Astrocyte of the cerebellum (primary cell): ENCODE measurements at regions not wholly inside any gene's neighbourhood (a gene's known extent, or its start where the extent isn't known, plus 50 kb on each side); places are given as distances from the start of the nearest gene placed in this dataset.

ENCODE experiments used
- DNase-seq: peaks from one replicate; pipeline ENCODE4 v3.0.0-alpha.2; 2011; ENCODE audit warnings: low read depth
- H3K4me3 ChIP-seq: 2 replicates; pipeline ENCODE4 v1.5.1; 2011; ENCODE audit warnings: mild to moderate bottlenecking, low read depth, low read length, moderate library complexity
- CTCF ChIP-seq: IDR thresholded peaks from 2 replicates; pipeline ENCODE4 v1.5.1; 2012; ENCODE audit warnings: low read length, low read depth, moderate library complexity, mild to moderate bottlenecking; ENCODE audit errors: missing control alignments
- in situ Hi-C: cut with HindIII; loops from 2 replicates; pipeline ENCODE4 v1.10.0; 2017; ENCODE audit warnings: low sequenced_read_pairs

GRCh38 chr20:6940048-6940447, 172.6 kb downstream of the BMP2 start:
- in situ Hi-C loops, result no loop called here
- peak; percentile 35 for TF ChIP-seq CTCF
- DNase-seq, result no peak
- no peak overlapping the region for H3K4me3 ChIP-seq

DNA sequence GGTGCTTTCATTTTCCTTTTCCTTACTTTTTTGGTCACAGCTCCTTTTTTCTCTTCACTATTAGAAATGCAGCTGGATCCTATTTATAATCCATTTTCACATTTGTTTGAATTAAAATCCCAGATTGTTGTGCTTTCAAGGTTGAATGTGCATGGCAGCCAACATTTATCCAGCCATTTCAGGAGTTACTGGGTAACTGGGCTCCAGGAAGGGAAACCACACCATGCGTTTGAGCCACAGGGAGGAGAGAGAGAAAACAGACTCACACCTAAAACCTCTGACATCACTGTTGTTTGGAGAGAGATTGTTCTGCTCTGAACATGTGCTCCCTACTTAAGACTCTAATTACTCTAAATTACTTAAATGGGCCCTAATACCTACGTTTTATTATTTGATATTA, 173.4 kb downstream of the BMP2 start:
- no peak for DNase-seq
- in situ Hi-C loops, result no loop called here
- TF ChIP-seq CTCF, result no peak
- no peak overlapping the region for H3K4me3 ChIP-seq

GRCh38 chr20:6941571-6941970, 174.1 kb downstream of the BMP2 start:
- no peak for TF ChIP-seq CTCF
- H3K4me3 ChIP-seq, result no peak overlapping the region
- in situ Hi-C loops, result no loop called here
- DNase-seq, result no peak

DNA sequence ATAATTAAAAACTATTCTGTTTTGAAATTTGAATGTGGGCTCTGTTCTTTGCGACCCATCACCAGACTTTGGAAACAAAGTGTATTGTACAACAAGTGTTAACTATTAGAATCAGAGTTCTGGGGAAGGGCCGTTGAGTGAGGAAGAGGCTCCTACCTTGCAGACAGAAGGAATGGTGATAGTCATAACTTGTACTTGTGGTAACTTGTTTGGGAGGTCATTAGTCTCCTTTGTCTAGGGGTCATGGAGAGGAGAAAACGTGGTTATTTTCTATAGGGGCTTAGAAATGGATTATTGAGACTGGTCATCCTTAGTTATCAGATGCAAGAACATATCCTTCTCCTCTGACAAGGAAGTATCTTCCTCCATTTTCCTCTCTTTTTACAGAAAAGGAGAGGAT, 174.8 kb downstream of the BMP2 start:
- in situ Hi-C loops, result no loop called here
- no peak overlapping the region for H3K4me3 ChIP-seq
- TF ChIP-seq CTCF, result no peak
- no peak for DNase-seq

DNA sequence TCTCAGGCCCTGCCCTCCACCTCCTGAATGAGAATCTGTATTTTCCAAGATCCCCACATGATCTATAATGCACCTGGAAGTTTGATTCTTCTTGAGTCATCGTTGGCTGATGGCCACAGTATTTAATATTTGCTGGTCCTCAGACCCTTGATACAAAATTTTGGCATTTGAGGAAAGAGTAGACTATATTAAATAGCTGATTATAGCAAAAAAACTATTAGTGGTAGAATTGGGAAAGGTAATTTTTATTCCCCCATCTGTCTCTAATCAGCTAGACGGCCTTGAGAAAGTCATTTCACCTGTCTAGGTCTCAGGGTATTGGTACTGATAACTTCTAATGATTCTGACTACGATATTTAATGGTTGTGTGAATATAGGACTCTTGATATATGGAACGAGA, 176.8 kb downstream of the BMP2 start:
- in situ Hi-C loops, result no loop called here
- no peak for TF ChIP-seq CTCF
- H3K4me3 ChIP-seq, result no peak overlapping the region
- DNase-seq, result no peak

- H3K4me3 ChIP-seq, result no peak overlapping the region
- DNase-seq, result no peak
- in situ Hi-C loops, result no loop called here
- TF ChIP-seq CTCF, result no peak
These were observed 186.1 kb downstream of the BMP2 start for GRCh38 chr20:6953611-6954010.

- no peak for DNase-seq
- no peak overlapping the region for H3K4me3 ChIP-seq
- TF ChIP-seq CTCF, result no peak
- in situ Hi-C loops, result no loop called here
These were observed 186.7 kb downstream of the BMP2 start for GRCh38 chr20:6954219-6954618.
